Testis (tissue), 2 donors: ENCODE measurements at regions not wholly inside any gene's neighbourhood (a gene's known extent, or its start where the extent isn't known, plus 50 kb on each side); places are given as distances from the start of the nearest gene placed in this dataset.
"Not testable (repeated sequence)": the region's sequence is repeated elsewhere in the genome, so short reads cannot be mapped to it uniquely, and the experiment has no call there.

ENCODE experiments used
- DNase-seq: peaks from one replicate; pipeline ENCODE4 v3.0.0-alpha.2; 2019
- H3K27ac ChIP-seq, 2 donors: fragments of 200-600 bp; sonication (generic); one replicate each; pipeline ENCODE4 v1.5.1; 2019
- H3K27me3 ChIP-seq: fragments of 200-600 bp; sonication (generic); one replicate; pipeline ENCODE4 v1.5.1; 2019
- H3K36me3 ChIP-seq: fragments of 200-600 bp; sonication (generic); one replicate; pipeline ENCODE4 v1.5.1; 2017; ENCODE audit warnings: low read depth; ENCODE audit errors: missing control alignments
- H3K4me1 ChIP-seq: fragments of 200-600 bp; sonication (generic); one replicate; pipeline ENCODE4 v1.5.1; 2019
- H3K4me3 ChIP-seq, 2 donors: fragments of 200-600 bp; sonication (generic); one replicate each; pipeline ENCODE4 v1.5.1; 2017 to 2019
- H3K9me3 ChIP-seq: fragments of 200-600 bp; sonication (generic); one replicate; pipeline ENCODE4 v1.5.1; 2017
- POLR2A ChIP-seq: fragments of 450-650 bp; IDR thresholded peaks from one replicate; pipeline ENCODE4 v1.6.1; 2017; ENCODE audit warnings: antibody characterized with exemption, mild to moderate bottlenecking, moderate library complexity
- WGBS, 2 donors: methylation state at CpG; one replicate each; pipeline ENCODE4 v1.1.5; 2018; 5-methylcytosine and 5-hydroxymethylcytosine counted together
- intact Hi-C: fragments of 100-400 bp; cut with DNase I; formaldehyde crosslinking; loops from one replicate; pipeline ENCODE4 v1.15.1; 2023; ENCODE audit warnings: low total_unique reads
- TF ChIP-seq, protein P1 (sequence below), 3 experiments: fragments of 450-650 bp in 2 of 3; fragments of 200-600 bp in 1 of 3; sonication (generic) in 1 of 3; IDR thresholded peaks; one replicate each; pipeline ENCODE4 v1.5.1; 2016 to 2019; ENCODE audit warnings: antibody characterized with exemption in 3 of 3, mild to moderate bottlenecking in 2 of 3, moderate library complexity in 1 of 3

DNA sequence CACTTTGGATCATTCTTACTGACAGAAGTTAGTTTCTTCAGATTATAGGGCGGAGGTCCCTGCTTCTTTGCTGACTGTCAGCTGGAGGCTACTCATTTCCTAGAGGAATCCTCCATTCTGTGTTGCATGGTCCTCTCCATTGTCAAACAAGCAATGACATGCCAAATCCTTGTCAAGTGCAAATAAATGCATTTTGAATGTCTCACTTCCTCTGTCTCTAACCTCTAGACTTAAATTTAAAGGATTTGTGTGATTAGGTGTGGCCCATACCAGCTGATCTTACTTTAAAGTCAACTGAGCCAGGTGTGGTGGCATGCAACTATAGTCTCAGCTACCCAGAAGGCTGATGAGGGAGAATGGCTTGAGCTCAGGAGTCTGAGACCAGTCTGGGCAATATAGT lies 458.4 kb upstream of the CCDC179 start:
- Histone ChIP-seq H3K27ac (no peak overlapping the region), H3K4me3 (no peak overlapping the region), H3K9me3 (no peaks in the 10 kb centered on the region), H3K4me1 (no peaks in the 10 kb centered on the region), H3K36me3 (no peaks in the 10 kb centered on the region), H3K27me3 (no peaks in the 10 kb centered on the region)
- WGBS, 2 donors: 77 to 89% methylated on average over 1 of the region's 1 CpG
- intact Hi-C loops: no loop called here
- DNase-seq: no peak
- no peak for TF ChIP-seq POLR2A
- TF ChIP-seq, protein P1, sequence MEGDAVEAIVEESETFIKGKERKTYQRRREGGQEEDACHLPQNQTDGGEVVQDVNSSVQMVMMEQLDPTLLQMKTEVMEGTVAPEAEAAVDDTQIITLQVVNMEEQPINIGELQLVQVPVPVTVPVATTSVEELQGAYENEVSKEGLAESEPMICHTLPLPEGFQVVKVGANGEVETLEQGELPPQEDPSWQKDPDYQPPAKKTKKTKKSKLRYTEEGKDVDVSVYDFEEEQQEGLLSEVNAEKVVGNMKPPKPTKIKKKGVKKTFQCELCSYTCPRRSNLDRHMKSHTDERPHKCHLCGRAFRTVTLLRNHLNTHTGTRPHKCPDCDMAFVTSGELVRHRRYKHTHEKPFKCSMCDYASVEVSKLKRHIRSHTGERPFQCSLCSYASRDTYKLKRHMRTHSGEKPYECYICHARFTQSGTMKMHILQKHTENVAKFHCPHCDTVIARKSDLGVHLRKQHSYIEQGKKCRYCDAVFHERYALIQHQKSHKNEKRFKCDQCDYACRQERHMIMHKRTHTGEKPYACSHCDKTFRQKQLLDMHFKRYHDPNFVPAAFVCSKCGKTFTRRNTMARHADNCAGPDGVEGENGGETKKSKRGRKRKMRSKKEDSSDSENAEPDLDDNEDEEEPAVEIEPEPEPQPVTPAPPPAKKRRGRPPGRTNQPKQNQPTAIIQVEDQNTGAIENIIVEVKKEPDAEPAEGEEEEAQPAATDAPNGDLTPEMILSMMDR (IDR thresholded peaks at IDR 0.05): no peak

DNA sequence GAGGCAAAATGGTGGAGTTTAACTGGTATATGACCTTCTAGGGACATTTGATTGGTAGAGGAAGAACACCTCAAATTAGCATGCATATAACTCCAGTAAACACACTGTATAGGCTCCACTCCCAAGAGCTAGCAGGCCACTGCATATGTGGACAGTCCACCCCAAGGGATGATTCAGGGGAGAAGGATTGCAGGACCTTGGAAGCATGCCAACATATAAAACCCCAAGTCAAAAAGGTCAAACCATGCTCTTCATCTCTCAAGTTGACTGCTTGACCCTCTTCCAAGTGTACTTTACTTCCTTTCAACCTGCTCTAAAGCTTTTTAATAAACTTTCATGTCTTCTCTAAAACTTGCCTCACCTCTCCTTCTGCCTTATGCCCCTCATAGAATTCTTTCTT lies 459.9 kb upstream of the CCDC179 start:
- H3K27me3 ChIP-seq: no peaks in the 10 kb centered on the region
- H3K36me3 ChIP-seq: no peaks in the 10 kb centered on the region
- H3K9me3 ChIP-seq: no peaks in the 10 kb centered on the region
- no peaks in the 10 kb centered on the region for H3K4me1 ChIP-seq
- DNase-seq: no peak
- TF ChIP-seq POLR2A: no peak
- TF ChIP-seq, protein P1 (IDR thresholded peaks at IDR 0.05): no peak
- intact Hi-C loops: no loop called here
- H3K27ac ChIP-seq: no peak overlapping the region
- H3K4me3 ChIP-seq: no peak overlapping the region

GRCh38 chr11:23335586-23335985 lies 475.3 kb upstream of the CCDC179 start:
- H3K4me1 ChIP-seq, H3K4me3 ChIP-seq, H3K36me3 ChIP-seq, H3K27me3 ChIP-seq, H3K27ac ChIP-seq, DNase-seq, H3K9me3 ChIP-seq, intact Hi-C loops: not testable (repeated sequence)
- 78 to 86% methylated on average over 6 of the region's 6 CpGs for WGBS, 2 donors

DNA sequence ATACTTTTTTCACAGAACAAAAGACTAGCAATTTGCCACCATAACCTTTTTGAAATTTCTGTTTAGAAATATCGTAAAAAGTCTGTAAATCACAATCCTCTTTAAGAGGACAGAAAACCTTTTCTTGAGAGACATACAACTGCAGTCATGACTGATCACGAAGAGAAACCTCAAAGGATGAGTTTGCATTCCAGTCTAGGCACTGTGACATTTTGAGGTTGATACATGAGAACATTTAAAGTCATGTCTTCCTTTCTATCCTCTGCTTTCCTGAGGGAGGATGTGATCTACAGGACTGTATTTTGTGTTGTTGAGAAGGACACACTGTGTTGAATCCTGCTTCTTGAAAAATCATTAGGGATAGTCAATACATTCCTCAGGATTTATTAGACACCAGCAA lies 476.7 kb upstream of the CCDC179 start:
- DNase-seq: no peak
- 61 to 79% methylated on average over 2 of the region's 2 CpGs for WGBS, 2 donors
- intact Hi-C loops: no loop called here
- Histone ChIP-seq H3K36me3 (no peaks in the 10 kb centered on the region), H3K4me1 (no peaks in the 10 kb centered on the region), H3K4me3 (no peak overlapping the region), H3K9me3 (no peaks in the 10 kb centered on the region), H3K27me3 (no peaks in the 10 kb centered on the region), H3K27ac (no peak overlapping the region)
- TF ChIP-seq, protein P1 (IDR thresholded peaks at IDR 0.05): no peak
- no peak for TF ChIP-seq POLR2A

DNA sequence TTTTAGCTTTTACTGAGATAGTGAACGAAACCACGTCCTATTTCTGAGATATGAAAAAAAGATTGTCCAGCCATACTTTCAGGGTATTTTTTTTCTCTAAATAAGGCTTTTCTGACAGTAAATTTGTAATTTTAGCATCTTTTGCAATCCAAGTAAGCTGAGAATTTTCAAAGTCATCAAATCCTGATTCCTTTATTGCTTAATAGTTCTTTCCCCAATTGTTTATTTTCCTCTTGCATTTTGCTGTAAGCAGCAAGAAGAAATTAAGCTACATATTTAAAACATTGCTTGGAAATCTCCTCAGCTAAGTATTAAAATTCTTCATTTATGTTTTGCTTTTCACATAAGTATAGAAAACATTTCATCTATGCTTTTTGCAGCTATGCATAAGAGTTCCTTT lies 493.3 kb upstream of the CCDC179 start:
- TF ChIP-seq, protein P1 (IDR thresholded peaks at IDR 0.05): no peak
- no peak for TF ChIP-seq POLR2A
- H3K27ac ChIP-seq: no peak overlapping the region
- WGBS, 2 donors: 85 to 88% methylated on average over 2 of the region's 2 CpGs
- DNase-seq: no peak
- no peaks in the 10 kb centered on the region for H3K36me3 ChIP-seq
- H3K4me3 ChIP-seq: no peak overlapping the region
- no peaks in the 10 kb centered on the region for H3K27me3 ChIP-seq
- intact Hi-C loops: no loop called here
- no peaks in the 10 kb centered on the region for H3K4me1 ChIP-seq
- no peaks in the 10 kb centered on the region for H3K9me3 ChIP-seq
